GM21717 (cell line): ENCODE measurements at regions not wholly inside any gene's neighbourhood (a gene's known extent, or its start where the extent isn't known, plus 50 kb on each side); places are given as distances from the start of the nearest gene placed in this dataset.

Experiments used
- ATAC-seq: cut with Tn5 transposase; IDR thresholded peaks from one replicate; pipeline ENCODE4 v1.9.1; 2021; ENCODE audit warnings: mild to moderate bottlenecking, moderate library complexity; ENCODE audit not compliant: unreplicated experiment

DNA sequence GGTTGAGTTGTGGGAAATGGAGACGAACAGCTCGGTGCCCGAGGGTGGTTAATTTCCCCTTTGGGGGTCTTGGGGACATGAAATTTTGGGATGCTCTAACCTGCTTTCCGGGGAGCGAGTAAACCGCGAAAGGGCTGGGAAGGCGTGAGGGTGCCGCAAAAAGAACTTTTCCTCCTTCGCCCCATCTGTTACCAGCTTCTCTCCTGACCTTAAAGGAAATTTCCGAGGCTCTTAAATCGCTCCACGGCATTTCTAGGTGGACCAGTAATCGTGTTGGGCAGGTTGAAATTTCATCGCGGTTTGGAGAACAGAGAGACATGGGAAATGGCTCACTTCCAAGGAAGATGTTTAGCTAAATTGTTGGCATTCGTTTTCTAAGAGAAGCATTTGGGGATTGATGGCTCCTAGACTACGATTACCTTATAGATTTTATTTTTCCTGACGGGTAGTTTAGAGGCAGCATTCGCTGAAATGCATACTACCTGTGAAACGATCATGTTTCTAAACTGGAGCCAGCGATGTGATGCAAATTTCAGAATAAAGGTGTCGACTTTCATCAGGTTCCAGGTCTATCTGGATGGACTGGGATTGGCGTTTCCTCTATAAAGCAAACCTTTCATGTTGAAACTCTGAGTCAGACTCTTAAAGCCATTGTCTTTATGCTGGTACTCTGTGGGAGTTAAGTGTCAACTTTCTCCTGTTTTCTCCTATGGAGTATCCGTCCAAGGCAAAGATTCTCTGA, 414.5 kb downstream of the PCNX1 start:
- ATAC-seq = no peak

DNA sequence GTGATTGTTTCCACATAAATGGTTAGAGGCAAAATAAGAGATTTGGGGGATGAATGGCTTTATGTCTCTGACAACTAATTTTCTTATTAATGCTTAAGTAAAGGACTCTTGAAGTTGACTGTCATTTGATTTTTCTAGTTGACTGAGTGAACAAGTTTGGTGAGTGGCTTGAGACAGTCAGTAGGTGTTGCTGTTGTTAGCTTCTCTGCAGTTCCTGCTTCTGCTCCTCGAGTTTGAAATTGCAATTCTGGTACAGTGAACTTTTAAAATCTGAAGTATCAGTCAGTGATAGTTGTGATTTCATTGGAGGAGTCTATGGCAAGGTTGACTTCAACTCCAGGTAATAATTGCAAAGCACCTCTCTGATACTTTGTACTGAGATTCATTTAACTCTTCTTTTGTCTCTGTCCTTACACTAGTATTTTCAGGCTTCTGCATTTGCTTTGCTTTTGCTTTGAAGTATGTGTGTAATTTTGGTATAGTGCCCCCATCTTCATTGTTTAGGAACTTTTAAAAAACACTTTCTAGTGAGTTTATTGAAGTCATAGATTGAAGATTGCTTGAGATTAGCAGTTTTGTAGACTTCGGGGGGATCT, 415.5 kb downstream of the PCNX1 start:
- no peak for ATAC-seq

DNA sequence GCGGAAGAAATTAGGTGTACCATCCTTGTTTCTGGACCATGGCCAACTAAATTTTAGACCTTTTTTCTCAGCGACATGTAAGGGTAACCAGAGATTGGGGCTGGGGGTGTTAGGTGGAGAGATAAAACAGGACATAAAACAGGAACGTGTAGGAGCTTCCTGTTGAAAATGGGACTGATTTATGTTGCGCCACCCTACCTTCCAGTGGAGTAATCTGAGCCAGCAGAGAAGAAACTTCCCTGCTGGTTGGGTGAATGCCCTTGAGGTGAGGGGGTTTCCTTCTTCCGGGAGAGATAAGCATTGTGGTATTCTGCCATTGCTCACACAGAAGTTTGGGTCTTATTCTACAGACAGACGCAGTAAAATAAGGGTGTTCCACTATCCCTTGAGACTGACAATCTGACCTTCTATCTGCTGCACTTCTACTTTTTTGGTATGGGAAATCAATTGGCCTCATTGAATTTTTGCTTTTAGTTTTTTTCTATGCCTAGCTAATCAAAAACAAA, 417.6 kb downstream of the PCNX1 start:
- no peak for ATAC-seq

DNA sequence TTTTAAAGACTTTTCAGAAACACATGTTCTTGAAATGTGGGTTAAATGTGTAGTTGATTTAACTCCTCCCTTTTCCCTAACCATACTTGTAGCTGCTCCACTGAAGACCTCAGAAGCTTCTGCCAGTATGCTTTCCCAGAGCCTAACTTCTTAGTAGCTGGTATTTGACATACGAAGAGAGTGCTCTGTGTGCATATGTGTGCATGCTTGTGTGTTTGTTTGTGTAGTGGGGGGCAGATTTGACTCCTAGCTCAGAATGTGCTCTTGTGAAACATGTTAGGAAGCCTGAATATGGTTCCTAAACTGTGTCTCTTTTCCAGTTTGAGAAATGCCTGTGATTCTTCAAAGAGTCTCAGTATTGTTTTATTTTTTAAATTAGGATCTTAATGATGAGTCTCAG, 420.4 kb downstream of the PCNX1 start:
- ATAC-seq = no peak

DNA sequence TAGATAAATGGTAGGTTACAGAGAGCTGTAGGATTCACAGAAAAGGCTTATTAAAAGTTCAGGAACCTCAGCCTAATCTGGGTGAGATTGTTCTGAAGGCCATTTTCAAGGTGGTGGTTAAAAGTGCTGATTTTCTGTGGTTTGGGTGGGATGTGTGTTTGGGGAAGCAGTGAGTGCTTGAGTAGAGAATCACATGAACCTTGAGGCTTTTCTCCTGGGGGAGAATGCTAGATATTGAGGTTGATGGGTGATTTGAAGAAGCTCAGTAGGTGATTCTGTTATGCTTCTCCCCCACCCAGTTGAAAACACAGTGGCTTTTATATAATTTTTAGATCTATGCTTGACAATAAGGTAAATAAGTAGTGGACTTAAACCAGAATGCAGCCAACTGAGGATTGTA, 420.9 kb downstream of the PCNX1 start:
- ATAC-seq = no peak

DNA sequence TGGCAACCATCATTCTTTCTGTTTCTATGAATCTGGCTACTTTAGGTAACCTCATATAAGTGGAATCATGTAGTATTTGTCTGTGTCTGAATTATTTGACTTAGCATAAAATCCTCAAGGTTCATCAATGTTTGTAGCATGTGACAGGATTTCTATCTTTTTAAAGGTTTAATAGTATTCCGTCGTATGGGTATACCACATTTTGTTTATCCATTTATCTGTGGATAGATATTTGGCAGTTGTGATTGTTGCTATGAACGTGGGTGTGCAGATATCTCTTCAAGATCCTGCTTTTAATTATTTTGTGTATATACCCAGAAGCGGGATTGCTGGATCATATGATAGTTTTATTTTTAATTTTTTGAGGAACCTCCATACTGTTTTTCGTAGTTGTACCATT, 421.7 kb downstream of the PCNX1 start:
- no peak for ATAC-seq

DNA sequence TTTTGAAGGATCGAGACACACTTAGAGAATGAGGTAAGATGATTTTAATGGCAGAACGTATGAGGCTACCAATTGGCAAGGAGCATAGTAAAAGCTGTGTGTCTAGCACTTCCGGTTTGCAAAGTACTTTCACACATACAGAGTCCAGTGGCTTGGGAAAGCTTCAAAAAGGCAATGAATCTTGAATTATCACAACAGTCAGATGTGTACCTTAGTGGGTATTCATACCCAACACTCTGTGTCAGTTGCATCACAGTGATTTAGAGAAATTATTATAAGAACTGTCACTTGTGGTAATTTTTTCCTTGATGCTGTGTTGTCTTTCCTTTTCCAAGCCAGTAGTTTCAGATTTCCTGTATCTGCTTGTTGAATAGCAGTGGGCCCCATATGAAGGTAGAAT, 424.1 kb downstream of the PCNX1 start:
- ATAC-seq = no peak

DNA sequence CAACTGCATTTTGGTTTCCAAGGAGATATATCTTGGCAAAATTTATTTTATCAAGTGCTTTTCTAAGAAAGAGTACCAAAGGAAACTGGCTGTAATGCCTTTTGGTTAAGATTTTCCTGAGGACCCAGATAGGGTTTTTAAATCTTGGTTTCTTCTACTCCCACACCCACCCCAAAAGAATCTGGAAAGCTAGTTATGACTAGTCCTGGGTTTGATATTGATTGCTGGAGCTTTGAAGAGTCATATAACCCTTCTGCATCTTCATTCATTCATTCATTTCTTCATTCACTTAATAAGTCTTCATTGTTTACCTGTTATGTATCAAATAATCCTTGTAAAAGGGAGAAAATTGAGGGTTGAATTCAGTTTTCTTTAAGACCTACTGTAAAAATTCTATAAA, 425.2 kb downstream of the PCNX1 start:
- ATAC-seq = no peak

DNA sequence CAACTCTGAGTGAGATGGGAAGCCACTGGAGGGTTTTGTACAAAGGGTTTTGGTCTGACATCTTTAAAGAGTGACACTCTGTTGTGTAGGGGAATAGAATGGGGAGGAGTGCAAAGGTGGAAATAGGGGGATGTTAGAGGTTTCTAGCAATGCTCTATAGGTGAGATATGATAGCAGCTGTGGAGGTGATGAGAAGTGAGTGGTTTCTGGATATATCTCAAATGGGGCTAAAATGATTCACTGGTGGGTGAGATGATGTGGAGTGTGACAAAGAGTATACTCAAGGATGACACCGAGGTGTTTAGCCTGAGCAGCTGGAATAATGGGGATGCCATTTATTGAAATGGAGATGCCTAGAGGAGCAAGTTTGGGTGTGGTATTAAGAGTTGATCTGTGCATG, 426.4 kb downstream of the PCNX1 start:
- ATAC-seq = no peak

DNA sequence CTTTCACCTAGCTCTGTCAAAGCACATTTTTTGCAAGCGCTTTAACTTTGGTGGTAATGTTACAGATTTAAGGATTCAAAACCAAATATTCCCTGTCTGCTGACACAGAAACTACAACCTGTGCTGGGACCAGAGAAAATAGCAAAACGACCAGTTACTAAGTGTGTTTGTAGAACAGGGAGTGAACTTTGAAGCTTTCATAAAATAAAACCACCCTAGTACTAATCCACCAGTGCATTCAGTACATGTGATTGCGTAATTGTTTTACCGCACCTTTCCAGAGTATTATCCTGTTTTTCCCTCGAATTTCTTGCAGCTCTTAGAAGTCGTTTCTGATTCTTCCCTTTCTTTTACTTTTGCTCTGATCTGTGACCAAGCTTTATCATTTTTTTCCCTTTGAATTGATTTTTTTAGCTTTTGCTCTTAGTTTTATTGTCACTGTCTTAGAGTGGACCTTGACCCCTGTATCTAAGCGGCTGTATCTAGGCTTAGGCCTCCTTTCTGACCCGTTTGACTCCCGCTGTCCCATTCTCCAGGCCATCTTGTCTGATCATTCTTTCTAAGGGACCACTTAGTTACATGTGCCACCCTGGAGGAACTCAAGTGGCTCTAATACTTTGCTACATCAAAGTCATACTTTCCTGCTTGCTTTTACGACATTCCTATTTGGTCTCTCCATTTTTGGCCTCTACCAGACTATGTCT, 429.4 kb downstream of the PCNX1 start:
- no peak for ATAC-seq

DNA sequence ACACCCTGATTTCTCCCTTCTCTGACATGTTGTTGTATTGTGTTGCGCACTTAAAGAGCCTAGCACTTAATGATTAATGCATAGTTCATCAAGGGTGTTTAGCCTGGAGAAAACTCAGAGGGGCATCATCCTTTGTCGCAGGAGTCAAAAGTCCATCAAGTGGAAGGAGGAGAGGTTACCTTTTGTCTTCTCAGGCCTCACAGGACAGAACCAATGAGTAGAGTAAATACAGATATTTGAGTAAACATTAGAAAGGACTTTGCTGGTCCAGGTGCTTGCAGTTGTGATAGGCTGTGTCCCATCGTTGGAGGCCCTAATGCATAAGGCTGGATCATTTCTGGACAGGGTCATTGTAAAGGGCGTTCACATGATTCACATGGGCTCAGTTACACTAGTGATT, 430.9 kb downstream of the PCNX1 start:
- no peak for ATAC-seq

DNA sequence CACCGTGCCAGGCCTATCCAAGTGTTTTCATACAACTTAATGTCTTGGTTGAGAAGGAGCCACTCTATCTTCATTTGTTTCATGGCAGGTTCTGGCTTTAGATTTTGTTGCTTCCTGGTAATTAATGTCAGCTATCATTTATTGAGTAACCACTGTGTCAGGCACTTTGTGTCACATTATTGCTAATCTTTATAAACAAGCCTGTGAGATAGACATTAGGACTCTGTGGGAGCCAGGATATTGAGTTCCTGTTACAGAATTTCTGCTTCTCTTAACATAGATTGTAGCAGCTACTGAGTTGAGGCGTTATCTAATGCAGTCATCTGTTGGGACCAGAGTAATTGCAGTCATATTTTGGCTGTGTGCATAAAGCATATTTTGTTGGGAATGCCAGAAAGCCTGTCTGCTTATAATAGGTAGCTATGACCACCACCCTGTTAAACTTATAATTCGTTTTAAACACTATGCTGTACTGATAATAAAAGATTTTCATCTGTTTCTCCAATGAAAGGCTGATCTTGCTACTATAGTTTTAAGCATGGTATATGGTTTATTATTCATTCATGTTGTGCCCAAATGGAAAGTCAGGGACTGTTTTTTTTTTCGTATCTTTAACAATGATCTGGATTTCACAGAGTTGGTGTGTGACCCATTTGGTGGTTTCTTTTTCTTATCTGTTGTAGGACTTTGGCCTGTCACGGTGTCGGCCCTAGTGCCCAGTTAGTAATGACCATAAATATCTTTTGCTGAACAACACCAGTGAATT, 432.6 kb downstream of the PCNX1 start:
- ATAC-seq = no peak

DNA sequence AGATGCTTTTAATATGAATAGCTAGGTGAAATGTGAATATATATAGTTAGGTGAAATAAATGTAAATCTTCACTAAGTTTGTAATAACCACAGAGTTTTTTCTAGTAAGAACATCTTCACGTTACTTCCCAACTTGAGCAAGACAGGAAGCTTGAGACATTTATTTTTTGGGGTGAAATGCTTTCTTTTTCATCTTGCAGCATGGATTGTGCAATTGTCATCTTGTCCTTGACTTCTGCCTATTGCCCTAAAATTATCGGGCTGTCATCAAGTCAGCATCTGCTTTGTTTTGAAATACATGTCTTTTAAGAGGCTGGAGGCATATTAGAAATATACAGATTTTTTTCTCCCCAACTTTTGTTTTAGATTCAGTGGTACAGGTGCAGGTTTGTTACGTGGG, 433.9 kb downstream of the PCNX1 start:
- no peak for ATAC-seq

DNA sequence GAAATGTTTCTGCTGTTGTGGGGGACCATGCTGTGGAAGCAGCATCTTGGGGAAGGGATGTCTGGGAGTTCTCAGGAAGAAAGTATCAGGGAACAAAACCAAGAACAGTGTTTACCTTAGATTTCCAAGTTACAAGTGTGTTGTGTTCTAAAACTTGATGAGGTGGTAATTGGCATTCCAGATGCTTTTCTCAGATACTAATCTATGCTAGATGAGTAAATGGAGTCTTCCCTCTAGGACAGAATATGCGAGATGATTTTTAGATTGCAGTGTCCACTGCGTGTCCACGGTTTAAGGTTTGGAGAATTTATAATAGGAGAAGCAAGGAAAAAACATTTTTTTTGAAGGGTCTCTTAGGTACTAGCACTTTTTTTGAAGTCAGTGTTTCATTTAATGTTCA, 436.5 kb downstream of the PCNX1 start:
- no peak for ATAC-seq

DNA sequence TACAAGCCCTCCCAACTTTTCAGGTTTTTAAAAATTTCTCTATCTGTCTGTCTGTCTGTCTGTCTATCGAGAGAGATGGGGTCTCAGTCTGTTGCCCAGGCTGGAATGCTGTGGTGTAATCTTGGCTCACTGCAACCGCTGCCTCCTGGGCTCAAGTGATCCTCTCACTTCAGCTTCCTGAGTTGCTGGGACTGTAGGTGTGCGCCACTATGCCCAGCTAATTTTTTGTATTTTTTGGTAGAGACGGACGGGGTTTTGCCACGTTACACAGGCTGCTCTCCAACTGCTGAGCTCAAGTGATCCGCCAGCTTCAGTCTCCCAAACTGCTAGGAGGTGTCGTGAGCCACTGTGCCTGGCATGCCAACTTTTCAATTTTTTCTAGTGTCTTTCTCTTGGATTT, 437.2 kb downstream of the PCNX1 start:
- no peak for ATAC-seq

DNA sequence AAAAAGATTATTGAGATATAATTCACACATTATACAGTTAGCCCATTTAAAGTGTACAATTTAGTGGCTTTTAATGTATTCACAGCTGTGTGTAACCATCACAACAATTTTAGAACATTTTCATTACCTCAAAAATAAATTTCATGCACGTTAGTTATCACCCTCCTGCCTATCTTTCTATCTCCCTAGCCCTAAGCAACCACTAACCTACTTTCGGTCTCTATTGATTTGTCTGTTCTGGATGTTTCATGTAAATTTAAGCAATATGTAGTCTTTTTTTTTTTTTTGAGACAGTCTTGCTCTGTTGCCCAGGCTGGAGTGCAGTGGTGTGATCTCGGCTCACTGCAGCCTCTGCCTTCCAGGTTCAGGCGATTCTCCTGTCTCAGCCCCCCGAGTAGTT, 439.4 kb downstream of the PCNX1 start:
- ATAC-seq = no peak

DNA sequence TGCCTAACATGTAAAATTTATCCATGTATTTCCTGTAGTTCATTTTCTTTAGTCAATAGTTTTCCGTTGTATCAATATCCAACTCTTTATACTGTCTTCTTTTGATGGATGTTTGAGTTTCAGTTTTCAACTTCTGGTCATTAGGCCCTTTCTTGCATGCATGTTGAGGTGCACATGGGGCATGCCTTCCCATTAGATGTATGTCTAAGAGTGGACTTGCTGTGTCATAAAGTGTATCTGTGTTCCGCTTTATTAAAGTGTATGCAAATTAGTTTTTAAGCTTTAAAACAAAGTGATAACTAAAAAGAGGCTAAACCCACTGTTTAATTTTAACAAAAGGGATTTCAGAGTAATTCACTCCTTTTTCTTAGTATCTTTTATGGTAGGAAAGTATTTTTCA, 441.1 kb downstream of the PCNX1 start:
- ATAC-seq = no peak

DNA sequence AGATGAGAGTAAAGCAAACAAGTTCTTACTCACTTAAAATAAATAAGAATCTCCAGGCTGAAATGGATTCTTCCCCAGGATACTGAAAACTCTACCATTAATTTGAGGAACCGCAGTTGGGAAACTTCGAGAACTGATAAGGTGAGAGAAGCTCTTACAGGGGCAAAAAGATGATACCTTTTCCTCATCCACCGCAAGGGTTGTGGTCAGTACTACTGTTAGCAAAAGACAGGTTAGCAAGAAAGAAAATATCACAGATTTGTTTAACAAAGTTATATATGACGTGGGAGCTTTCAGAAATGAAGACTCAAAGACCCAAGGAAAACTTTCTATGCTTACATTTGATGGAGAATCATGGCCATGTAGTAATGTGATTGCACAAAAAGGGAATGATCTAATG, 441.6 kb downstream of the PCNX1 start:
- ATAC-seq = no peak

DNA sequence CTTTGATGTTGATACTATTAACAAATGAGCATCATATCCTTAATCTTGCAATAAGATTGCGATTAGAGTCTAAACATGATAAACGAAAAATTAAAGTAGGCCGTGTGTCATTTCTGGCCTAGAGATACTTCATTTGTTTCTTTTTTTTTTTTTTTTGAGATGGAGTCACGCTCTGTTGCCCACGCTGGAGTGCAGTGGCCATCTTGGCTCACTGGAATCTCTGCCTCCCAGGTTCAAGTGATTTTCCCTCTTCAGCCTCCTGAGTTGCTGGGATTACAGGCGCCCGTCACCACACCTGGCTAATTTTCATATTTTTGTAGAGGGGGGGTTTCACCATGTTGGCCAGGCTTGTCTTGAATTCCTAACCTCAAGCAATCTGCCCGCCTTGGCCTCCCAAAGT, 446.9 kb downstream of the PCNX1 start:
- ATAC-seq = no peak

DNA sequence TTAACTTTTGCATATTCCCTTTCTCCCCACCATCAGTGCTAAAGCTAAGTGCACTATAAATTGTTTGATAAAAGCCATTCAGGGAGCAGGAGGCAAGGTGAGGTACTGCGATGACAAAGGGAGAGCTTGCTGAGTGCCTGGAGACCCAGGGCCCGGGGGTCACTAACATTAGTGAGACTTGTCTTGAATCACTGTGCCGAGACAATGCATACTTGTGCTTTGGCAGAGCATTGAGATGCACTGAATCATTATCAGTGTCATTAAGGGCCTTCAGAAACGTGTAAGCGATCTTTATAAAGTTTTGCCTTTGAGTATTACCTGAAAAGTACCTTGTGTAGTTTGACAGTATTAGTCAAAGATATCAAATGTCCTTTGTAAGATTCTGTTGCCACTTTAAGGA, 447.5 kb downstream of the PCNX1 start:
- no peak for ATAC-seq
